Cardiac muscle cell (in vitro differentiated cells and primary cell): ENCODE measurements at regions not wholly inside any gene's neighbourhood (a gene's known extent, or its start where the extent isn't known, plus 50 kb on each side); places are given as distances from the start of the nearest gene placed in this dataset.

ENCODE experiments used
- DNase-seq, 2 donors: peaks; one replicate each; pipeline versions ENCODE4 v3.0.0 to v3.0.0-alpha.2; 2010 to 2017; ENCODE audit warnings: low read depth in 1 of 2, low spot score in 1 of 2
- H3K27ac ChIP-seq: fragments of 200-600 bp; sonication (generic); 2 replicates; pipeline ENCODE4 v1.5.1; 2016
- H3K27me3 ChIP-seq: fragments of 200-600 bp; sonication (generic); 2 replicates; pipeline ENCODE4 v1.6.0; 2016; ENCODE audit warnings: control low read depth
- H3K36me3 ChIP-seq: fragments of 200-600 bp; sonication (generic); 2 replicates; pipeline ENCODE4 v1.5.1; 2016; ENCODE audit warnings: control low read depth
- H3K4me1 ChIP-seq: fragments of 200-600 bp; sonication (generic); 2 replicates; pipeline ENCODE4 v1.8.1; 2017; ENCODE audit warnings: low read depth, mild to moderate bottlenecking, mixed run types
- H3K4me3 ChIP-seq: fragments of 200-600 bp; sonication (generic); 2 replicates; pipeline ENCODE4 v1.5.1; 2016; ENCODE audit warnings: mild to moderate bottlenecking
- H3K9me3 ChIP-seq: fragments of 200-600 bp; sonication (generic); 2 replicates; pipeline ENCODE4 v1.5.1; 2017; ENCODE audit warnings: low read depth, mild to moderate bottlenecking, control low read depth
- CTCF ChIP-seq: IDR thresholded peaks from 2 replicates; pipeline ENCODE4 v1.5.1; 2012; ENCODE audit warnings: low read depth, mild to moderate bottlenecking, low read length

GRCh38 chr6:44666324-44666723 lies 278.8 kb downstream of the CDC5L start:
- Histone ChIP-seq H3K36me3 (no peaks in the 10 kb centered on the region), H3K4me1 (peaks cover 6% of the 10 kb centered on the region), H3K27ac (no peak overlapping the region), H3K9me3 (no peaks in the 10 kb centered on the region), H3K27me3 (no peaks in the 10 kb centered on the region), H3K4me3 (no peak overlapping the region)
- no peak for DNase-seq
- TF ChIP-seq CTCF = no peak

GRCh38 chr6:44667226-44667625 lies 279.7 kb downstream of the CDC5L start:
- Histone ChIP-seq H3K36me3 (no peaks in the 10 kb centered on the region), H3K9me3 (no peaks in the 10 kb centered on the region), H3K27ac (no peak overlapping the region), H3K27me3 (no peaks in the 10 kb centered on the region), H3K4me3 (no peak overlapping the region), H3K4me1 (peaks cover 6% of the 10 kb centered on the region)
- DNase-seq = peak in 1 of 2 donors; percentile 94
- TF ChIP-seq CTCF = no peak

- peak; percentile 39 to 44 for DNase-seq
- peaks cover 3% of the 10 kb centered on the region for H3K4me1 ChIP-seq
These were observed 280.3 kb downstream of the CDC5L start for GRCh38 chr6:44667668-44668390.

GRCh38 chr6:44668391-44668930 lies 281.0 kb downstream of the CDC5L start:
- Histone ChIP-seq H3K27me3 (no peaks in the 10 kb centered on the region), H3K4me3 (no peak overlapping the region), H3K4me1 (no peaks in the 10 kb centered on the region), H3K36me3 (no peaks in the 10 kb centered on the region), H3K9me3 (no peaks in the 10 kb centered on the region), H3K27ac (no peak overlapping the region)
- no peak for DNase-seq
- TF ChIP-seq CTCF = no peak

More at GRCh38 chr6:44667668-44668390, 280.3 kb downstream of the CDC5L start:
- Histone ChIP-seq H3K4me3 (no peak overlapping the region), H3K27ac (no peak overlapping the region), H3K36me3 (no peaks in the 10 kb centered on the region), H3K27me3 (no peaks in the 10 kb centered on the region), H3K9me3 (no peaks in the 10 kb centered on the region)
- peak; percentile 57 for TF ChIP-seq CTCF

GRCh38 chr6:44668976-44669934 lies 281.7 kb downstream of the CDC5L start:
- no peak for DNase-seq
- no peaks in the 10 kb centered on the region for H3K27me3 ChIP-seq
- TF ChIP-seq CTCF = no peak
- H3K36me3 ChIP-seq = no peaks in the 10 kb centered on the region
- no peaks in the 10 kb centered on the region for H3K4me1 ChIP-seq
- no peak overlapping the region for H3K4me3 ChIP-seq
- H3K27ac ChIP-seq = no peak overlapping the region
- H3K9me3 ChIP-seq = no peaks in the 10 kb centered on the region
